HG02623 (cell line): ENCODE measurements at regions not wholly inside any gene's neighbourhood (a gene's known extent, or its start where the extent isn't known, plus 50 kb on each side); places are given as distances from the start of the nearest gene placed in this dataset.

Source experiments
- ATAC-seq: cut with Tn5 transposase; IDR thresholded peaks from one replicate; pipeline ENCODE4 v1.9.1; 2021; ENCODE audit warnings: moderate library complexity; ENCODE audit not compliant: unreplicated experiment

- ATAC-seq: no peak
Observed at GRCh38 chr12:24232531-24232930, 283.1 kb upstream of the SOX5 start.

GRCh38 chr12:24231298-24231697 lies 281.8 kb upstream of the SOX5 start:
- ATAC-seq: peak; percentile 64

- ATAC-seq: no peak
Observed at GRCh38 chr12:24230061-24230701, 280.7 kb upstream of the SOX5 start.

GRCh38 chr12:24229031-24229700 lies 279.7 kb upstream of the SOX5 start:
- ATAC-seq: no peak

GRCh38 chr12:24228371-24228770 lies 278.9 kb upstream of the SOX5 start:
- no peak for ATAC-seq

- ATAC-seq: no peak
Observed at GRCh38 chr12:24227551-24227950, 278.1 kb upstream of the SOX5 start.

- ATAC-seq: no peak
Observed at GRCh38 chr12:24226745-24227350, 277.4 kb upstream of the SOX5 start.

GRCh38 chr12:24224401-24224800 lies 274.9 kb upstream of the SOX5 start:
- ATAC-seq: no peak

- ATAC-seq: no peak
Observed at GRCh38 chr12:24223926-24224325, 274.5 kb upstream of the SOX5 start.

GRCh38 chr12:24222968-24223367 lies 273.5 kb upstream of the SOX5 start:
- no peak for ATAC-seq

- ATAC-seq: no peak
Observed at GRCh38 chr12:24212496-24212895, 263.0 kb upstream of the SOX5 start.

- ATAC-seq: no peak
Observed at GRCh38 chr12:24206621-24207020, 257.2 kb upstream of the SOX5 start.

GRCh38 chr12:24201258-24201970 lies 251.9 kb upstream of the SOX5 start:
- ATAC-seq: peak; percentile 43

GRCh38 chr12:24200010-24200409 lies 250.5 kb upstream of the SOX5 start:
- peak; percentile 28 for ATAC-seq

- ATAC-seq: no peak
Observed at GRCh38 chr12:24198936-24199671, 249.6 kb upstream of the SOX5 start.

GRCh38 chr12:24198070-24198469 lies 248.6 kb upstream of the SOX5 start:
- ATAC-seq: no peak

GRCh38 chr12:24197532-24197931 lies 248.1 kb upstream of the SOX5 start:
- ATAC-seq: no peak

GRCh38 chr12:24195063-24195462 lies 245.6 kb upstream of the SOX5 start:
- no peak for ATAC-seq

GRCh38 chr12:24191117-24191516 lies 241.6 kb upstream of the SOX5 start:
- no peak for ATAC-seq

- ATAC-seq: no peak
Observed at GRCh38 chr12:24185782-24186181, 236.3 kb upstream of the SOX5 start.

GRCh38 chr12:24177889-24178288 lies 228.4 kb upstream of the SOX5 start:
- peak; percentile 82 for ATAC-seq
